Fibroblast of lung (primary cell): ENCODE measurements at regions not wholly inside any gene's neighbourhood (a gene's known extent, or its start where the extent isn't known, plus 50 kb on each side); places are given as distances from the start of the nearest gene placed in this dataset.

Experiments used
- DNase-seq, 2 donors: peaks; one replicate each; pipeline versions ENCODE4 v3.0.0 to v3.0.0-alpha.2; 2010; ENCODE audit warnings: low read depth in 2 of 2
- H2AFZ ChIP-seq: 2 replicates; pipeline ENCODE4 v1.5.1; 2012; ENCODE audit warnings: low read length, control low read depth, inconsistent platforms
- H3K27ac ChIP-seq: 2 replicates; pipeline ENCODE4 v1.5.1; 2011; ENCODE audit warnings: low read length, control low read depth; ENCODE audit not compliant: insufficient read depth
- H3K27me3 ChIP-seq: 2 replicates; pipeline ENCODE4 v1.5.1; 2011; ENCODE audit warnings: mild to moderate bottlenecking, low read length; ENCODE audit not compliant: control insufficient read depth, insufficient read depth
- H3K36me3 ChIP-seq: 2 replicates; pipeline ENCODE4 v1.5.1; 2011; ENCODE audit warnings: low read length; ENCODE audit not compliant: control insufficient read depth, insufficient read depth
- H3K4me1 ChIP-seq: 2 replicates; pipeline ENCODE4 v1.5.1; 2011; ENCODE audit warnings: low read length; ENCODE audit not compliant: control insufficient read depth, insufficient read depth; ENCODE audit errors: extremely low read depth
- H3K4me2 ChIP-seq: 2 replicates; pipeline ENCODE4 v1.5.1; 2011; ENCODE audit warnings: low read length, control low read depth; ENCODE audit not compliant: insufficient read depth; ENCODE audit errors: extremely low read depth
- H3K4me3 ChIP-seq, 4 experiments: fragments of 200-600 bp in 1 of 4; sonication (generic) in 1 of 4; replicated peaks in 1 of 4; 2 replicates each; pipeline ENCODE4 v1.5.1; 2011 to 2016; ENCODE audit warnings: low read length in 4 of 4, low read depth in 3 of 4, mild to moderate bottlenecking in 3 of 4, control low read depth in 2 of 4, inconsistent platforms in 1 of 4, mixed read lengths in 1 of 4; ENCODE audit not compliant: insufficient read depth in 1 of 4; ENCODE audit errors: control extremely low read depth in 1 of 4
- H3K79me2 ChIP-seq: 2 replicates; pipeline ENCODE4 v1.5.1; 2012; ENCODE audit warnings: mild to moderate bottlenecking, low read length, inconsistent platforms; ENCODE audit not compliant: control insufficient read depth, insufficient read depth
- H3K9ac ChIP-seq: 2 replicates; pipeline ENCODE4 v1.5.1; 2011; ENCODE audit warnings: mild to moderate bottlenecking, low read length, control low read depth; ENCODE audit not compliant: insufficient read depth
- H3K9me3 ChIP-seq: 2 replicates; pipeline ENCODE4 v1.5.1; 2012; ENCODE audit warnings: low read depth, low read length; ENCODE audit not compliant: control insufficient read depth, insufficient read depth
- H4K20me1 ChIP-seq: 2 replicates; pipeline ENCODE4 v1.5.1; 2011; ENCODE audit warnings: low read length; ENCODE audit not compliant: control insufficient read depth, insufficient read depth; ENCODE audit errors: extremely low read depth
- EZH2 ChIP-seq: IDR thresholded peaks from 2 replicates; pipeline ENCODE4 v1.5.1; 2012; ENCODE audit warnings: low read length, control low read depth, mild to moderate bottlenecking; ENCODE audit errors: missing control alignments
- TF ChIP-seq, protein P1 (sequence below), 2 donors: IDR thresholded peaks in 1 of 2; conservative IDR thresholded peaks in 1 of 2; 1 replicate in 1 of 2; 2 replicates in 1 of 2; pipeline ENCODE4 v1.5.1; 2011 to 2012; ENCODE audit warnings: low read length in 2 of 2, control low read depth in 1 of 2, inconsistent platforms in 1 of 2, low read depth in 1 of 2, mild to moderate bottlenecking in 1 of 2

- no peak overlapping the region for H3K4me3 ChIP-seq
- no peak for DNase-seq
- no peaks in the 10 kb centered on the region for H4K20me1 ChIP-seq
- TF ChIP-seq, protein P1, sequence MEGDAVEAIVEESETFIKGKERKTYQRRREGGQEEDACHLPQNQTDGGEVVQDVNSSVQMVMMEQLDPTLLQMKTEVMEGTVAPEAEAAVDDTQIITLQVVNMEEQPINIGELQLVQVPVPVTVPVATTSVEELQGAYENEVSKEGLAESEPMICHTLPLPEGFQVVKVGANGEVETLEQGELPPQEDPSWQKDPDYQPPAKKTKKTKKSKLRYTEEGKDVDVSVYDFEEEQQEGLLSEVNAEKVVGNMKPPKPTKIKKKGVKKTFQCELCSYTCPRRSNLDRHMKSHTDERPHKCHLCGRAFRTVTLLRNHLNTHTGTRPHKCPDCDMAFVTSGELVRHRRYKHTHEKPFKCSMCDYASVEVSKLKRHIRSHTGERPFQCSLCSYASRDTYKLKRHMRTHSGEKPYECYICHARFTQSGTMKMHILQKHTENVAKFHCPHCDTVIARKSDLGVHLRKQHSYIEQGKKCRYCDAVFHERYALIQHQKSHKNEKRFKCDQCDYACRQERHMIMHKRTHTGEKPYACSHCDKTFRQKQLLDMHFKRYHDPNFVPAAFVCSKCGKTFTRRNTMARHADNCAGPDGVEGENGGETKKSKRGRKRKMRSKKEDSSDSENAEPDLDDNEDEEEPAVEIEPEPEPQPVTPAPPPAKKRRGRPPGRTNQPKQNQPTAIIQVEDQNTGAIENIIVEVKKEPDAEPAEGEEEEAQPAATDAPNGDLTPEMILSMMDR (conservative IDR thresholded peaks at IDR 0.05 in 1 of 2, IDR thresholded peaks at IDR 0.05 in 1 of 2; ENCODE audit: low read depth in 1 of 2, low read length in 2 of 2), result no peak
- TF ChIP-seq EZH2, result no peak
- H3K4me1 ChIP-seq, result no peaks in the 10 kb centered on the region
- no peak overlapping the region for H3K27ac ChIP-seq
- H3K9ac ChIP-seq, result no peak overlapping the region
- no peaks in the 10 kb centered on the region for H3K36me3 ChIP-seq
- no peaks in the 10 kb centered on the region for H3K9me3 ChIP-seq
- no peaks in the 10 kb centered on the region for H3K27me3 ChIP-seq
- no peak overlapping the region for H3K4me2 ChIP-seq
- no peak overlapping the region for H2AFZ ChIP-seq
- no peaks in the 10 kb centered on the region for H3K79me2 ChIP-seq
These were observed 768.8 kb upstream of the ADAMTS5 start for GRCh38 chr21:27735699-27736098.

GRCh38 chr21:27734146-27734545 is 767.3 kb upstream of the ADAMTS5 start:
- no peak overlapping the region for H3K9ac ChIP-seq

DNA sequence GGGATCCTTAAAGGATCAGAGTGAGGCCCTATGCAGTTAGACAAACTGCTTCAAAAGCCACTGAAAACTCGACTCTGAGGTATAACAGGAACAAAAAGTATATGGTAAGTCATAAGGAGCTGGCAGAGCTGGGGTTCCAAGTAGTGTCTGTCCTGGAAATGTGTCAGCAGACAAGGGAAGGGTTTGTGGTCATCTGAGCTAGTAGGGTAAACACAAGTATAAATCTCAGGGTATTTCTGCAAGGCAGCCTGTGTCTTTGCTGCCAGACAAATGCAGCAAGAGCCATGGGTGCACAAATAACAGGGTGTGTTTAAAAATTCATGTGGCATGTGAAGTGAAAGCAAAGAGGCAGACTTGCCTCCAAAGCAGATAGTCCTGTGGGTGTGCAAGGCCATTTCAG is 759.0 kb upstream of the ADAMTS5 start:
- Histone ChIP-seq H3K9ac (no peak overlapping the region), H3K27ac (no peak overlapping the region), H3K4me1 (no peaks in the 10 kb centered on the region), H3K4me3 (no peak overlapping the region), H3K36me3 (no peaks in the 10 kb centered on the region), H3K4me2 (no peak overlapping the region), H4K20me1 (no peaks in the 10 kb centered on the region), H3K27me3 (no peaks in the 10 kb centered on the region), H2AFZ (no peak overlapping the region), H3K9me3 (no peaks in the 10 kb centered on the region), H3K79me2 (no peaks in the 10 kb centered on the region)
- no peak for TF ChIP-seq EZH2
- TF ChIP-seq, protein P1 (conservative IDR thresholded peaks at IDR 0.05 in 1 of 2, IDR thresholded peaks at IDR 0.05 in 1 of 2; ENCODE audit: low read depth in 1 of 2, low read length in 2 of 2), result no peak
- DNase-seq, result peak; percentile 1 to 14

More at GRCh38 chr21:27734146-27734545, 767.3 kb upstream of the ADAMTS5 start:
- no peak overlapping the region for H3K27ac ChIP-seq
- H3K4me2 ChIP-seq, result no peak overlapping the region
- H2AFZ ChIP-seq, result no peak overlapping the region
- DNase-seq, result peak; percentile 64 to 83
- TF ChIP-seq EZH2, result no peak
- TF ChIP-seq, protein P1 (conservative IDR thresholded peaks at IDR 0.05 in 1 of 2, IDR thresholded peaks at IDR 0.05 in 1 of 2; ENCODE audit: low read depth in 1 of 2, low read length in 2 of 2), result no peak
- H3K4me3 ChIP-seq, result no peak overlapping the region
- H3K27me3 ChIP-seq, result no peaks in the 10 kb centered on the region
- no peaks in the 10 kb centered on the region for H3K9me3 ChIP-seq
- no peaks in the 10 kb centered on the region for H3K36me3 ChIP-seq
- no peaks in the 10 kb centered on the region for H3K79me2 ChIP-seq
- H4K20me1 ChIP-seq, result no peaks in the 10 kb centered on the region
- H3K4me1 ChIP-seq, result no peaks in the 10 kb centered on the region
